EL (cell line): ENCODE measurements at regions not wholly inside any gene's neighbourhood (a gene's known extent, or its start where the extent isn't known, plus 50 kb on each side); places are given as distances from the start of the nearest gene placed in this dataset.
A peak's percentile ranks its signal among the peaks of the same experiment; 100 is the strongest.

ENCODE experiments used
- DNase-seq: peaks from one replicate; pipeline ENCODE4 v3.0.0-alpha.2; 2016

DNA sequence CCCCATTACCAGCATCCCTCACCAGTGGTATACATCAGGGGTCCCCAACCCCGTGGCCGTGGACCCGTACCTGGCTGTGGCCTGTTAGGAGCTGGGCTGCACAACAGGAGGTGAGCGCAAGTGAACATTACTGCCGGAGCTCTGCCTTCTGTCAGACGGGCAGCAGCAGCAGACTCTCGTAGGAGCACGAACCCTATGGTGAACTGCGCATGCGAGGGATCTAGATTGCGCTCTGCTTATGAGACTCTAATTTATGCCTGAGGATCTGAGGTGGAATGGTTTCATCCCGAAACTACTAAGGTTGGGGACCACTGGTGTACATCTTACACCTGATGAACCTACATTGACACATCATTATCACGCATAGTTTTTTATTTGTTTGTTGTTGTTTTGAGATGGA is 52.8 kb upstream of the DHX15 start:
- DNase-seq, result no peak

DNA sequence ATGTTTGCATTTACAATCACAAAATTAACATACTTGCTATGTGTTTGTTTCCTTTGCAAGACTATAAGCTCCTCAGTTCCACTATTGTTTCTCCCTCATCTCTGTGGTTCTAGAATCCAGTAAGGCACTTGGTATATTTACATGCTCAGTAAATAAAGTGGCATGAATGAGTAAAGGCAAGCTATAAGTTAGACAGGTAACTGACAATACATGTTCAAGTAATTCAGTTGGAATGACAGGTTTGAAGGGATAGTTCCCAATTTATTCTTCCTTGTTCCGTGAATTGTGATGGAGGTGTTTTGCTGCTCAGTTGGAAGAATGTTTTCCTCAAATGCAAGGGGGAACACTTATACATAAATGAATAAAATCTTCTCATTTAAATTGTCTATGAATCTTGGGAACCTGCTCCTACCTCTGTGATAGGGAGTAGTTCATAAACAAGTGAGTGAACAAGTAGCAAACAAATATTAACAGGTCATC is 54.1 kb upstream of the DHX15 start:
- DNase-seq, result no peak

- DNase-seq, result no peak
Observed at GRCh38 chr4:24639714-24640113, 55.4 kb upstream of the DHX15 start.

GRCh38 chr4:24640366-24640765 is 56.0 kb upstream of the DHX15 start:
- no peak for DNase-seq

DNA sequence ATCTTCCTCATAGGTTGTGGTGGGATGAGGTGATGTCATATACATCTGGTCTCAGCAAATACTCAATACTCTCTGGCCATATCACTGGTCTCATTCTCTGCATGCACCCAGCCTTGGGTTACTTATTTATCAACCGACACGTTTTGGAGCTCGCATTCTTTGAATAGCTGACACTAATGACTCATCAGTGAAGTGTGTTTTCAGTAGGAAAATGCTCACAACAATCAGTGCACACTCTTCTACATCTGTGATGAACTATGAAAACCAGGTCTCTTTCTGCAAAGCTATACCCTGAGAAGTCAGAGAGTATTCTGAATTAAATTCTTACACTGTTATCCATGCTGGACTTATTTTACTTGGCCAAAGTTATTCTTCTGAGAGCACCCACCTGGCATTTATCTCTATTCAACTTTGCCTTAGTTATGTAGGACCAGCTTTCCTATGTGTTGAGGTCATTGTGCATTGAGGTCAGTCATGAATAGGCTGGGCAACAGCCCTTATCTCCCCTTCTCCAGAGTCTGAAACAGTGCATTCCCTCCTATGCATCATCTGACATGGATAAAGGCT is 58.7 kb upstream of the DHX15 start:
- DNase-seq, result peak; percentile 89

- peak; percentile 36 for DNase-seq
Observed at GRCh38 chr4:24643774-24644520, 59.6 kb upstream of the DHX15 start.

DNA sequence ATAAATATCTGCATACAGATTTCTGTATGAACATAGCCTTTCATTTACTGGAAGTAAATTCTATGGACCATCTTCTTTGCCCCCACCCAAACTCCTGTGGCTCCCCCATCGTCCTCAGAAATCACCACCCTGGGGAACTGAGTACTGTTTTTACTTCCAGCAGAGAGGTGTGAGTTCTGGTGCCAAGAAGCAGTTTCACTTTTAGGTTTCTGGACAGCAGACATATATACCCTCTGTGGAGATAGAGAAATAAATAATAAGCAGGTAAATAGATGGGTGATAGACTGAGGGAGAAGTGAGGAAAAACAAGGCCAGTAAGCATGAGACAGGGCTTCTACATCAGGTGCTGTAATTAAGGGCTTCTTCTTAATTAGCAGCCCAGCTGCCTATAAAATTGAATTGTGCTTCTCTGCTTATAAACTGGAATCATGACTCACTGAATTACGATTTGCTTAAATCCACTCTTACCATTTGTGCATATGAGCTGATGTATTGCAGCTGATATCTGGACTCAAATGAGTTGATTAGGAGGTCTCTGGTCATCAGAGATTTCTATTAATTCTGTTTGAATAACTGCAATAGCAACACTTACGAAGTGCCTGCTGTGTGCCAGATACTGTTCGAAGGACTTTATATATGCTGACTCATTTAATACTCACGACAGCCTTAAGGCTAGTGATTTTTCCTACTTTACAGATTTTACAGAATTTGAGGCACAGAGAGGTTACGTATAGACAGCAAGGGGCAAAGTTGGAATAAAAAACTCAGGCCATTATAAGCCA is 60.8 kb upstream of the DHX15 start:
- DNase-seq, result peak; percentile 33

DNA sequence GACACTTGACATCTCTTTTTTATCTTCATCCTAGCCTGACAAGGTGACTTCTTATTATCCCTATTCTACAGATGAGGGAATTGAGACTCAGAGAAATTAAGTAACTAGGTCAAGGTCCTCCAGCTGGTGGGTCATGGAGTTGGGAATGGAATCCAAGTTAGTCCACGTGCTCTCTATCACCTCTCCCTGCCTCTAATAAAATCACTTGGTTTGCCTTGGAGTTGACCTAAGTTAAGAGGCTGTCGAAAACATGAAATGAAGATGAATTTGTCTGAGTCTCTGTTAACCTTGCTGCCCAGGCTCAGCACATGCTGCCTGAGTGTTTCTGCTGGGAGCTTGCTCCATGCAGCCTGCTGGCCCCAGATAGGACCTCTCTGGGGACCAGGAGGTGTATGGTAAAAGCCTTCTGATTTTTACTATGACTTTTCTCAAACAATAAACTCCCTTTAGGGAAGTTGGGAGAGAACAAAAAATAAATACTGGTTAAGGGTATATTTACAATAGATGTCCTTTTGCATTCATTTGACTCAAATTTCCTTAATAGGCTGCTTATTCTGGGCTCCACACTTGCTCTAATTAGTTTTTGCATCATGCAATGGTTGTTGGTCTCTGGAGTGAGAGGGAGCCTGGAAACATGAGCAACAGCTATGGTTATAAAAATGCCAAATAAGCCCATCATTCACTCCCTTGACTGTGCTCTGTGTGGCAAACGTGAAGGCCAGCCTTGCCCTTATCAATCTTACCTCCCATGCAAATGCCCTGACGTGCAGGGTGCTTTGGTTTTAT is 61.6 kb upstream of the DHX15 start:
- peak; percentile 2 for DNase-seq

- DNase-seq, result no peak
Observed at GRCh38 chr4:24646798-24647460, 62.6 kb upstream of the DHX15 start.

DNA sequence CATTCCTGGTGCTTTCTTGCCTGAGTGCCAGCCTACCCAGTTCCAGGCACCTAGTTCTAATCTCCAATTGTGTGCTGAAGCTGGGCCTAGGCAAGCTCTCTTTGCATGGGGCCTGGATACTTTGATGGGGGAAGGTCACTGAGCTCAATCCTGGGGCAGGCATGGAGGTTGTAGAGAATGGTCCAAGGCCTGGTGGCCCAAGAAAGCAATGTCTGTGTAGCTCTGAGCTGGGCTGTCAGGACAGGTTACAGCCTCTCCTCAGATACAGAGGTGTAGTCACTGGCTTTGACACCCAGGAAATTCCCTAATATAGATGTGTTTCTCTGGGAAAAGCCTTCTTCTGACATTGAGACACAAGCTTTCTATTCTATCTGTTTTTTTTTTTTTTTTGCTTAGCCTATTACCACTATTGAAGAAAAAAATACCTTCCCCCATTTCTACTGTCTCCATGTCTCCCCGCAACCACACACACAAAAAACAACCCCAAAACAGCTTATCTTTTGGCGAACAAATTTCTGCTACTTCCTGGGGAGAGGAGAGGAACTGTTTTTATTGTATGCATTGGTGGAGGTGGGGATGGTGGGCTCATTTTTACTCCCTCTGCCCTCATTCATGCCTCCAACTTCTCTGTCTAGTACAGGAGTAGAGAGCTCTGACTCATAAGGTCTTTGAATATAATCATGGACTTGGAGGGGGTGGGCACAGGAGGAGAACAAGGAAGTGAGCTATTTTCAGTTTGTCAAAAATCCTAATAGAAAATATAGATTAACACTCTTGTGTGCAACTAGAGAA is 66.7 kb upstream of the DHX15 start:
- no peak for DNase-seq

DNA sequence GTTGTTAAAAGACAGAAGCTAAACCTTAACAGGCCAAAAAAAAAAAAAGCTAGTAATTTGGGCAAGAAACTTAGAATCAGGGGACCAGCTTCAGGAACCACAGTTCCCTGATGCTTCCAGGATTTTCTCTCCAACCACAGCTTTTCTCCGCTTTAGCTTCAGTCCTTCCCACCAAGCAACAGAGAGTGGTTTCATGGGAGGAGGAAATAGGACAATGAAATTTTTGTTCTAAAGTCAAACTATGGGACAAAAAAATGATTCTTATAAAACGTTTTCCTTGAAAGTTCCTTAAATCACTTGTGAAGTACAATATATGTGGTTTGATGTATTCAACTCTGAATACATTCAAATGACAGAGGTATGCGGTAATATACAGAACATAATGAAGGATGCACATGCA is 71.0 kb upstream of the DHX15 start:
- no peak for DNase-seq

- no peak for DNase-seq
Observed at GRCh38 chr4:24655971-24656370, 71.6 kb upstream of the DHX15 start.

DNA sequence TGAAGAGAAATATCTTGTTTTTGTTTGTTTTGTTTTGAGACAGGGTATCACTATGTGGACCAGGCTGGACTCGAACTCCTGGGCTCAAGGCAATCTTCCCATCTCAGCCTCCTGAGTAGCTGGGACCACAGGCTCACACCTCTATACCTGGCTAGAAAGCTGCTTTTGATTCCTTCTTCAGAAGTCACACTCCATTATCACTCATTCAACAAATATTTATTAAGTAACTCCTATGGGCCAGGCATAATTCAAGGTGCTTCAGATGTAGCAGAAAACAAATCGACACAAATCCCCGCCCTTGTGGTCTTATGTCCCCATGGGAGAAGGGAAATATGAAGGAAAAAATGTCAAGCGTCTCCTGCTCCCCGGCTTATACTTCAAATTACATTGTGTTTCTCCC is 72.6 kb upstream of the DHX15 start:
- no peak for DNase-seq

GRCh38 chr4:24657768-24658617 is 73.6 kb upstream of the DHX15 start:
- DNase-seq, result peak; percentile 18

DNA sequence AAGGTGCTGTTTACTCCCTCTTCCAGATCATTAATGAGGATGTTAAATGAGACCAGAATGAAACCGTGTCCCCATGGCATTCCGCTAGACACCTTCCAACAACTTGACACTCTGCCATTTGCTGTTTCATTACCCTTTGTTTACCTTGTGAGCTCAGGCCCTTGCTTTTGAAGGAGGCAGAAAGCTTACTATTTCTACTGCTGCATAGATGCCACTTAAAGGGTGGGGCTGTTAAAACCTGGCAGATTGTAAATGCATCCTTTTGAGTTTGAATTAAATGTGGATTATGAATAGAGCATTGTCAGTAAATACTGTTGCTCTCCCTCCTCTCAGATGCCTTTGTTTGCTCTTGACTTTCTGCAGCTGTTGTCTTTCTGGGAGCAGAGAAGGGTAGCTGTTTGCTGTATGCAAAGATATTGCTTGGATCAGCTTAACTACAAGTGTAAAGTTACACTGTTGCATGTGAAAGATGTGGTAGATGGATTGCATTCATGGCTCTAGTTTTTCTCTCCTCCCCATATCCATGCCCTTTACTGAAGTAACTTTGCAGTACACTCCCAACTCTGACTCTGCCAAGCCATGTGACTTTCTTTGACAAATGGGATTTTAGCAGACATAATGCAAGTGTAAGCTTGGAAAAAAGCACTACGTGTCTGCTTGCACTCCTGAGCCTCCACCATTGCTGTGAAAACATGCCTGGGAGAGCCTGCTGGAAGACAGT is 75.0 kb upstream of the DHX15 start:
- DNase-seq, result no peak

DNA sequence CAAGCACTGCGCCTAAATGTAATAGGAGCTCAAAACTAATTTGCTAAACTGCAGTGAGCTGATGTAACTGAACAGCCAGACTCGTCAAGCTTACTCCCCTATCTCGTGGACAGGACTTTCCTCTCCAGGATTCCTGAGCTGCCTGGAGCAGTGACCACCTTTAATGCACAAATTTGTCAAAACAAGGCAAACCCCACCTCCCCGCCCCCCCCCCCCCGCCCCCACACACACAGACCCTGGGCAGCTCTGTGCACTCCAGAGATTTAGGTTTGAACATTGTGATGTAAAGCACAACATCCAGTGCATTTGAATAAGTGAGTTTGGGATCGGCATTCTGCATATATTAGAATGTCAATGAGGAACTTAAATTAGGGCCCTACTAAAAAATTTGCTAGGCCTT is 77.7 kb upstream of the DHX15 start:
- no peak for DNase-seq

DNA sequence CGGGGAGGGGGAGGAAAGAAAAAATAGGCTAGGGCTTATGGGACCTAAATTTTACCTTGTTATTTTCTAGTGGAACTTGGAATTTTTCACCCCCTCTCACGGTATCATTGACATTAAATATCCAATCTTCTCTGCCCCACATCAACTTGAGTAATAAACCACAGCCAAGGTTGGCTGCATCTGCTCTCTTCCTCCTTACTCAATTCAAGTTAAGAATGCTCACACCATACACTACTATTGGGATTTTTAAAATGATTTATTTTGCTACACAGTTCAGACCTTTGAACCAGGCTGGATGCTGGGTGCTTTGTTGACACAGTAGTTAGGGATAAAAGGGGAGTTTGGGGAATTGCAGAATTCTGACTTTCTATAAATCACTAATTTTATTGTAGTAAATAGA is 78.2 kb upstream of the DHX15 start:
- no peak for DNase-seq

- no peak for DNase-seq
Observed at GRCh38 chr4:24664956-24665355, 80.6 kb upstream of the DHX15 start.

- no peak for DNase-seq
Observed at GRCh38 chr4:24666316-24666715, 82.0 kb upstream of the DHX15 start.
